Neural cell (in vitro differentiated cells): ENCODE measurements at regions not wholly inside any gene's neighbourhood (a gene's known extent, or its start where the extent isn't known, plus 50 kb on each side); places are given as distances from the start of the nearest gene placed in this dataset.

ENCODE experiments used
- CTCF ChIP-seq: fragments of 450-650 bp; IDR thresholded peaks from 2 replicates; pipeline ENCODE4 v1.5.1; 2014; ENCODE audit warnings: antibody characterized with exemption, mild to moderate bottlenecking, moderate library complexity; ENCODE audit not compliant: poor library complexity, severe bottlenecking
- EZH2 ChIP-seq: fragments of 200-600, 300-800 bp; shearing (Covaris generic), sonication (generic); IDR thresholded peaks from 2 replicates; pipeline ENCODE4 v1.6.1; 2014; ENCODE audit warnings: antibody characterized with exemption, low read length, borderline replicate concordance, mild to moderate bottlenecking; ENCODE audit not compliant: insufficient read depth, poor library complexity, severe bottlenecking
- MXI1 ChIP-seq: fragments of 450-650 bp; conservative IDR thresholded peaks from 2 replicates; pipeline ENCODE4 v1.6.1; 2014; ENCODE audit warnings: antibody characterized with exemption, mild to moderate bottlenecking; ENCODE audit not compliant: poor library complexity, severe bottlenecking
- RAD21 ChIP-seq: fragments of 450-650 bp; conservative IDR thresholded peaks from 2 replicates; pipeline ENCODE4 v1.6.1; 2014; ENCODE audit warnings: antibody characterized with exemption, mild to moderate bottlenecking, moderate library complexity
- REST ChIP-seq: IDR thresholded peaks from 2 replicates; pipeline ENCODE4 v1.6.1; 2012; ENCODE audit warnings: borderline replicate concordance
- TAF1 ChIP-seq: IDR thresholded peaks from 2 replicates; pipeline ENCODE4 v1.6.1; 2012; ENCODE audit warnings: low read depth

- TF ChIP-seq RAD21 (no peak), EZH2 (no peak), CTCF (no peak), MXI1 (no peak), REST (no peak), TAF1 (no peak)
Observed at GRCh38 chr3:64294771-64295170, 69.5 kb upstream of the PRICKLE2 start.
